ENCODE measurements at regions not wholly inside any gene's neighbourhood (a gene's known extent, or its start where the extent isn't known, plus 50 kb on each side); places are given as distances from the start of the nearest gene placed in this dataset.

- no peak for TF ChIP-seq CTCF (IDR thresholded peaks at IDR 0.05; ENCODE audit: low read depth, low read length)
- no peak for DNase-seq (ENCODE audit: extremely low read depth, low read depth)
Measured at GRCh38 chr22:49523374-49524008, 304.2 kb downstream of the BRD1 start.

- DNase-seq (ENCODE audit: extremely low read depth, low read depth): no peak
Measured at GRCh38 chr22:49522582-49523373, 304.9 kb downstream of the BRD1 start.

GRCh38 chr22:49521787-49522224 is 305.9 kb downstream of the BRD1 start:
- TF ChIP-seq CTCF (IDR thresholded peaks at IDR 0.05; ENCODE audit: low read depth, low read length): no peak
- no peak for DNase-seq (ENCODE audit: extremely low read depth, low read depth)

More at GRCh38 chr22:49522582-49523373, 304.9 kb downstream of the BRD1 start:
- no peak for TF ChIP-seq CTCF (IDR thresholded peaks at IDR 0.05; ENCODE audit: low read depth, low read length)

GRCh38 chr22:49519117-49519737 is 308.4 kb downstream of the BRD1 start:
- no peak for DNase-seq (ENCODE audit: extremely low read depth, low read depth)
- TF ChIP-seq CTCF (IDR thresholded peaks at IDR 0.05; ENCODE audit: low read depth, low read length): no peak

- TF ChIP-seq CTCF (IDR thresholded peaks at IDR 0.05; ENCODE audit: low read depth, low read length): no peak
- DNase-seq (ENCODE audit: extremely low read depth, low read depth): no peak
Measured at GRCh38 chr22:49518436-49518970, 309.2 kb downstream of the BRD1 start.

GRCh38 chr22:49517667-49518185 is 309.9 kb downstream of the BRD1 start:
- DNase-seq (ENCODE audit: extremely low read depth, low read depth): no peak
- TF ChIP-seq CTCF (IDR thresholded peaks at IDR 0.05; ENCODE audit: low read depth, low read length): no peak
